Gastrocnemius medialis (tissue), 4 donors: ENCODE measurements at regions not wholly inside any gene's neighbourhood (a gene's known extent, or its start where the extent isn't known, plus 50 kb on each side); places are given as distances from the start of the nearest gene placed in this dataset.

Experiments
- ATAC-seq, 2 donors: fragments of 150-250 bp; one replicate each; pipeline ENCODE4 v1.9.1; 2016
- DNase-seq, 2 donors: peaks; one replicate each; pipeline ENCODE4 v3.0.0-alpha.2; 2019
- H3K27ac ChIP-seq, 4 donors: fragments of 200-600 bp; sonication (generic); 1 replicate in 1 of 4; 2 replicates in 3 of 4; pipeline ENCODE4 v1.5.1; 2016 to 2018; ENCODE audit warnings: mild to moderate bottlenecking in 2 of 4, moderate library complexity in 1 of 4
- H3K27me3 ChIP-seq, 3 donors: fragments of 200-600 bp; sonication (generic) in 2 of 3; 1 replicate in 1 of 3; 2 replicates in 2 of 3; pipeline versions ENCODE4 v1.5.1 to v1.6.0; 2016 to 2019; ENCODE audit warnings: mild to moderate bottlenecking in 1 of 3, moderate library complexity in 1 of 3
- H3K36me3 ChIP-seq, 2 donors: fragments of 200-600 bp; sonication (generic) in 1 of 2; one replicate each; pipeline ENCODE4 v1.5.1; 2017 to 2018
- H3K4me1 ChIP-seq, 2 donors: fragments of 200-600 bp; sonication (generic) in 1 of 2; one replicate each; pipeline ENCODE4 v1.5.1; 2016 to 2017; ENCODE audit warnings: mild to moderate bottlenecking in 2 of 2
- H3K4me3 ChIP-seq, 4 donors: fragments of 200-600 bp; sonication (generic) in 3 of 4; 1 replicate in 1 of 4; 2 replicates in 3 of 4; pipeline ENCODE4 v1.5.1; 2016 to 2019; ENCODE audit warnings: mild to moderate bottlenecking in 2 of 4
- H3K9me3 ChIP-seq, 3 donors: fragments of 200-600 bp; sonication (generic) in 2 of 3; 1 replicate in 1 of 3; 2 replicates in 2 of 3; pipeline ENCODE4 v1.5.1; 2016 to 2019
- POLR2A ChIP-seq, 2 donors: fragments of 450-650 bp; IDR thresholded peaks; one replicate each; pipeline ENCODE4 v1.6.1; 2017; ENCODE audit warnings: antibody characterized with exemption in 2 of 2, mild to moderate bottlenecking in 2 of 2, moderate library complexity in 2 of 2
- in situ Hi-C, 4 donors: fragments of 200-750 bp; cut with MboI; loops; one replicate each; pipeline versions ENCODE4 v1.15.0 to v1.8.0; 2017; ENCODE audit warnings: low sequenced_read_pairs in 4 of 4
- intact Hi-C: fragments of 100-400 bp; cut with DNase I; formaldehyde crosslinking; loops from one replicate; pipeline ENCODE4 v1.15.1; 2023; ENCODE audit warnings: low total_unique reads
- TF ChIP-seq, protein P1 (sequence below), 5 experiments: fragments of 450-650 bp in 3 of 5; fragments of 200-600 bp in 2 of 5; sonication (generic) in 2 of 5; IDR thresholded peaks in 4 of 5; conservative IDR thresholded peaks in 1 of 5; 1 replicate in 4 of 5; 2 replicates in 1 of 5; pipeline ENCODE4 v1.5.1; 2016 to 2019; ENCODE audit warnings: antibody characterized with exemption in 5 of 5, mild to moderate bottlenecking in 3 of 5, moderate library complexity in 3 of 5

DNA sequence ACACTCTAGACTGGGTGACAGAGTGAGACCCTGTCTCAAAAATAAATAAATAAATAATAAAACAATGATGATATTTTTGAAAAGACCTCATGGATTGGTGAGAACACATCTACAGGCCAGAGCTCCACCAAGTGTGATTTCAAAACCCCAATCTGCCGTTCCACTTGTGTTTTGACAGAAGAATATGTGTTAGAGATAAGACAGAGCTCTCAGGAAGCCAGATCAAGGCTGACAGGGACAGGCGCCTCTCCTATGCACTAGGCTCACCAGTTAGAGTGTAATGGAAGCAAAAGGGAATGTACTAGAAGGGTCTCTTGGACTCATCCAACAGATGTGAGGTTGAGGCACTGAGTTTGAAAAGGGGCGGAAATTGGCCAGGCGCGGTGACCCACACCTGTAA, 110.7 kb upstream of the ERRFI1 start:
- Histone ChIP-seq H3K4me1 (peaks cover 5 to 36% of the 10 kb centered on the region in 2 donors), H3K9me3 (no peaks in the 10 kb centered on the region), H3K27me3 (no peaks in the 10 kb centered on the region), H3K4me3 (no peak overlapping the region), H3K36me3 (no peaks in the 10 kb centered on the region), H3K27ac (peak overlapping the region in 3 of 4 donors; percentile 37 to 76 (median 69))
- DNase-seq (no peak), ATAC-seq (no peak)
- no peak for TF ChIP-seq POLR2A (IDR thresholded peaks at IDR 0.05)
- TF ChIP-seq, protein P1, sequence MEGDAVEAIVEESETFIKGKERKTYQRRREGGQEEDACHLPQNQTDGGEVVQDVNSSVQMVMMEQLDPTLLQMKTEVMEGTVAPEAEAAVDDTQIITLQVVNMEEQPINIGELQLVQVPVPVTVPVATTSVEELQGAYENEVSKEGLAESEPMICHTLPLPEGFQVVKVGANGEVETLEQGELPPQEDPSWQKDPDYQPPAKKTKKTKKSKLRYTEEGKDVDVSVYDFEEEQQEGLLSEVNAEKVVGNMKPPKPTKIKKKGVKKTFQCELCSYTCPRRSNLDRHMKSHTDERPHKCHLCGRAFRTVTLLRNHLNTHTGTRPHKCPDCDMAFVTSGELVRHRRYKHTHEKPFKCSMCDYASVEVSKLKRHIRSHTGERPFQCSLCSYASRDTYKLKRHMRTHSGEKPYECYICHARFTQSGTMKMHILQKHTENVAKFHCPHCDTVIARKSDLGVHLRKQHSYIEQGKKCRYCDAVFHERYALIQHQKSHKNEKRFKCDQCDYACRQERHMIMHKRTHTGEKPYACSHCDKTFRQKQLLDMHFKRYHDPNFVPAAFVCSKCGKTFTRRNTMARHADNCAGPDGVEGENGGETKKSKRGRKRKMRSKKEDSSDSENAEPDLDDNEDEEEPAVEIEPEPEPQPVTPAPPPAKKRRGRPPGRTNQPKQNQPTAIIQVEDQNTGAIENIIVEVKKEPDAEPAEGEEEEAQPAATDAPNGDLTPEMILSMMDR (IDR thresholded peaks at IDR 0.05 in 4 of 5, conservative IDR thresholded peaks at IDR 0.05 in 1 of 5): no peak
- intact Hi-C loops: no loop called here
- in situ Hi-C loops: no loop called here

DNA sequence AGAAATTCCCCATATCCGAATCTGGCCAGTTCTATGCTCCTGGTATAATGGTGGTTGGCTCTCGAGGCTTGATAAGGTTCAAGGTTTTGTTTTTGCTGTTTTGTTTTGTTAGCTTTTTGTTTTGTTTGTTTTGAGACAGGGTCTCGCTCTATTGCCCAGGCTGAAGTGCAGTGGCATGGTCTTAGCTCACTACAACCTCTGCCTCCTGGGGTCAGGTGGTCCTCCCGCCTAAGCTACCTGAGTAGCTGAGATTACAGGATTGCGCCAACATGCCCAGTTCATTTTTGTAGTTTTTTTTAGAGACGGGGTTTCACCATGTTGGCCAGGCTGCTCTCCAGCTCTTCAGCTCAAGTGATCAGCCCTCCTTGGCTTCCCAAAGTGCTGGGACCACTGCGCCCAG, 109.1 kb upstream of the ERRFI1 start:
- intact Hi-C loops (no loop called here), in situ Hi-C loops (no loop called here)
- no peak for DNase-seq
- ATAC-seq: no peak
- Histone ChIP-seq H3K27ac (peak overlapping the region; percentile 24 to 74 (median 69)), H3K27me3 (no peaks in the 10 kb centered on the region), H3K9me3 (no peaks in the 10 kb centered on the region), H3K4me3 (no peak overlapping the region), H3K4me1 (peaks cover 5 to 36% of the 10 kb centered on the region in 2 donors), H3K36me3 (no peaks in the 10 kb centered on the region)
- no peak for TF ChIP-seq POLR2A (IDR thresholded peaks at IDR 0.05)
- TF ChIP-seq, protein P1 (IDR thresholded peaks at IDR 0.05 in 4 of 5, conservative IDR thresholded peaks at IDR 0.05 in 1 of 5): no peak

DNA sequence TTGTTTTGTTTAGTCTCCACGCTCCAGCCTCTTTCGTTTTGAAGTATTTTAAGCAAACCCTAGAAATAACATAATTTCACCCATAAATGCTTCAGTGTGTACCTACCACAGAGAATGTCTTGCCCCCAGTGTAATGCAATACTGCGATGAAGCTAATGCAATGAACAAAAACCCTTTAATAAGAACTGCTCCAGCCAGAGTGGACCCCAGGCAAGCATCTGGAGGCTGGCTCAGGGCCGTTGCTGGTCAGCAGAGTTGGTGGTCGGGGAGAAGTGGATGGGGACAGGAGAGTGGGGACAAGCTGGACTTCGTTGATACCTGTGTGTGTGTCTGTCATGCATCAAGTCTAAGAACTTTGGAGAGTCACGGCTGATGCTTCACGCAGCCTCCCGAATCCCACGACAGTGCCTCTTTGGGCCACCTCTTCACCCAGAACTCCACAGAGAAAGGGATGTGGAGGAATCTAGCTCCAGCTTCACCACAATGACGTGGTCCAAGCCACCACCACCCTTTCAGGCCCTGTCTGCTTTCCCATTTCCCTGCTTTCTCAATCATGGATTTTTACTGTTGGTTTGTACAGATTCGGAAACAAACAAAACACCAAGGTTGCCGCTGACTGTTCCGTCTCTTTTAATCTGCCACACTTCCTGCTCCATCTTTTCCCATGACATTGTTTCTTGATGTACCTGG, 108.6 kb upstream of the ERRFI1 start:
- DNase-seq: no peak
- no peaks in the 10 kb centered on the region for H3K27me3 ChIP-seq
- peak overlapping the region; percentile 56 to 74 (median 69) for H3K27ac ChIP-seq
- H3K4me1 ChIP-seq: peaks cover 5 to 36% of the 10 kb centered on the region in 2 donors
- in situ Hi-C loops: no loop called here
- TF ChIP-seq, protein P1 (IDR thresholded peaks at IDR 0.05 in 4 of 5, conservative IDR thresholded peaks at IDR 0.05 in 1 of 5): no peak
- no peak for TF ChIP-seq POLR2A (IDR thresholded peaks at IDR 0.05)
- no peaks in the 10 kb centered on the region for H3K36me3 ChIP-seq
- H3K4me3 ChIP-seq: peak overlapping the region in 1 of 4 donors; percentile 11
- intact Hi-C loops: no loop called here
- H3K9me3 ChIP-seq: no peaks in the 10 kb centered on the region
- no peak for ATAC-seq

DNA sequence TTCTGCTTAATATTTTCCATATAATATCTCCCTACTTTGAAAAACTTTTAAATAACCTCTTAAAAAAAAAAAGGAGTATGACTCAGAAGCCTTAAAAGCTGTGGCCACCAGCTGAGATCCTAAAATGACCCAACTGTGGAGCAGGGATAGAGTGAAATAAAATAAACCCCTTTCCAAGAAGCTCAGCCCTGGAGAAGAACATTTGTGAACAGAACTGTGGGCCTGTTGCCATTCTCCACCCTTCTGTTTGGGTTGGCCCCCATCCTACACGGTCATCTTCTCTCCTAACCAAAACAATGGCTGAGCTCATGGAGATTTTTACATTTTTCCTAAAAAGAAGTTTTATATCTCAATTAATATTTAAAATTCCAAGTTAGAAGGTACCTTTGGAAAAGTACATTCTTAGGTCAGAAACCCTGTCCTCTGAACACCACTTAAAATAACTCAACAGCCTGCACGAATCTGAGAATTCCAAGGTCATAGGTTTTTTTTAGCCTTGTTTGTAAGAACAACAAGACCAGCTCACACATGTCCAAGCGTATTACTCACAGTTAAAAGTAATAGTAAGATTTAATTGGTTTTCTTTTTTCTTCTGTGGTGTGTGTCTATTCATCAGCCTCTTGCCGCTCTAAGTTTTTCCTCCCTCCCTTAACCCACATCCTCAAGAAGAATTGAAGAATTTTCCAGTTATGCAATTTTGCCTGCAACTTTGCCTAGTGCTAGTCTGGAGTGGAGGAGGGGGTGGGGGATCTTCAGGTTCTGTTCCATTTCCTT, 107.7 kb upstream of the ERRFI1 start:
- in situ Hi-C loops (no loop called here), intact Hi-C loops (no loop called here)
- no peaks in the 10 kb centered on the region for H3K9me3 ChIP-seq
- peak overlapping the region in 2 of 4 donors; percentile 11 to 15 for H3K4me3 ChIP-seq
- DNase-seq (peak; percentile 59 to 77), ATAC-seq (peak; percentile 63 to 72)
- H3K27me3 ChIP-seq: no peaks in the 10 kb centered on the region
- peak overlapping the region; percentile 56 to 74 (median 69) for H3K27ac ChIP-seq
- TF ChIP-seq POLR2A (IDR thresholded peaks at IDR 0.05): no peak
- TF ChIP-seq, protein P1 (IDR thresholded peaks at IDR 0.05 in 4 of 5, conservative IDR thresholded peaks at IDR 0.05 in 1 of 5): no peak
- peaks cover 5 to 36% of the 10 kb centered on the region in 2 donors for H3K4me1 ChIP-seq
- H3K36me3 ChIP-seq: no peaks in the 10 kb centered on the region
